OCI-LY1 (cell line): ENCODE measurements at regions not wholly inside any gene's neighbourhood (a gene's known extent, or its start where the extent isn't known, plus 50 kb on each side); places are given as distances from the start of the nearest gene placed in this dataset.

ENCODE experiments used
- H2AFZ ChIP-seq: fragments of 200-600 bp; sonication (generic), shearing (Covaris generic); 2 replicates; pipeline ENCODE4 v1.6.0; 2014; ENCODE audit warnings: antibody characterized with exemption, mild to moderate bottlenecking, low read length
- H3F3A ChIP-seq: fragments of 200-600 bp; sonication (generic), shearing (Covaris generic); 2 replicates; pipeline ENCODE4 v1.6.0; 2014; ENCODE audit warnings: mild to moderate bottlenecking, antibody characterized with exemption, low read length, moderate library complexity; ENCODE audit not compliant: insufficient read depth
- H3K27ac ChIP-seq: fragments of 200-600 bp; sonication (generic); 2 replicates; pipeline ENCODE4 v1.5.1; 2014; ENCODE audit warnings: low read length, mixed run types, mild to moderate bottlenecking, low read depth; ENCODE audit not compliant: poor library complexity, severe bottlenecking
- H3K27me3 ChIP-seq: fragments of 200-600 bp; sonication (generic); 2 replicates; pipeline ENCODE4 v1.6.0; 2014; ENCODE audit warnings: antibody characterized with exemption, mild to moderate bottlenecking, low read length, moderate library complexity; ENCODE audit not compliant: insufficient read depth
- H3K36me3 ChIP-seq: fragments of 200-600 bp; sonication (generic); 2 replicates; pipeline ENCODE4 v1.6.1; 2014; ENCODE audit warnings: mild to moderate bottlenecking, antibody characterized with exemption, low read length, moderate library complexity, mixed read lengths; ENCODE audit not compliant: insufficient read depth
- H3K4me1 ChIP-seq: fragments of 200-600 bp; sonication (generic); 2 replicates; pipeline ENCODE4 v1.5.1; 2014; ENCODE audit warnings: mild to moderate bottlenecking, low read length, moderate library complexity; ENCODE audit not compliant: insufficient read depth, severe bottlenecking
- H3K4me2 ChIP-seq: fragments of 200-600 bp; sonication (generic), shearing (Covaris generic); 2 replicates; pipeline ENCODE4 v1.6.1; 2014; ENCODE audit warnings: low read length
- H3K4me3 ChIP-seq: fragments of 200-600 bp; sonication (generic); 2 replicates; pipeline ENCODE4 v1.5.1; 2014; ENCODE audit warnings: low read length, low read depth, mild to moderate bottlenecking, mixed read lengths; ENCODE audit not compliant: poor library complexity, severe bottlenecking
- H3K79me2 ChIP-seq: fragments of 200-600 bp; shearing (Covaris generic); 2 replicates; pipeline ENCODE4 v1.6.1; 2016; ENCODE audit warnings: mixed run types, low read length, mixed read lengths; ENCODE audit not compliant: insufficient read depth
- H3K9ac ChIP-seq: fragments of 200-600 bp; sonication (generic), shearing (Covaris generic); 2 replicates; pipeline ENCODE4 v1.6.1; 2014; ENCODE audit warnings: mild to moderate bottlenecking, low read length, mixed read lengths
- H3K9me2 ChIP-seq: fragments of 200-600 bp; sonication (generic), shearing (Covaris generic); 2 replicates; pipeline ENCODE4 v1.6.1; 2014; ENCODE audit warnings: low read depth, mild to moderate bottlenecking, low read length, mixed read lengths
- H3K9me3 ChIP-seq: fragments of 200-600 bp; shearing (Covaris generic); 2 replicates; pipeline ENCODE4 v1.6.1; 2014; ENCODE audit warnings: low read length, mixed read lengths
- H4K20me1 ChIP-seq: fragments of 200-600 bp; sonication (generic), shearing (Covaris generic); 2 replicates; pipeline ENCODE4 v1.6.0; 2016; ENCODE audit warnings: mild to moderate bottlenecking, low read length; ENCODE audit not compliant: insufficient read depth
- CTCF ChIP-seq: fragments of 200-600 bp; sonication (generic), shearing (Covaris generic); IDR thresholded peaks from 2 replicates; pipeline ENCODE4 v1.5.1; 2017; ENCODE audit warnings: mild to moderate bottlenecking, antibody characterized with exemption, low read length, moderate library complexity, mixed read lengths
- EZH2 ChIP-seq: fragments of 200-600 bp; sonication (generic), shearing (Covaris generic); IDR thresholded peaks from 2 replicates; pipeline ENCODE4 v1.8.0; 2017; ENCODE audit warnings: borderline replicate concordance, mixed run types, mild to moderate bottlenecking, antibody characterized with exemption, low read length, moderate library complexity, mixed read lengths

GRCh38 chr16:51450376-51450775, 299.3 kb upstream of the SALL1 start:
- H3K79me2 ChIP-seq = no peaks in the 10 kb centered on the region
- no peaks in the 10 kb centered on the region for H4K20me1 ChIP-seq
- H3F3A ChIP-seq = no peaks in the 10 kb centered on the region
- H3K27me3 ChIP-seq = no peaks in the 10 kb centered on the region
- no peaks in the 10 kb centered on the region for H3K9me2 ChIP-seq
- no peak for TF ChIP-seq EZH2
- TF ChIP-seq CTCF = no peak
- H2AFZ ChIP-seq = no peak overlapping the region
- H3K36me3 ChIP-seq = no peaks in the 10 kb centered on the region
- H3K4me3 ChIP-seq = no peak overlapping the region
- H3K4me2 ChIP-seq = no peak overlapping the region
- no peak overlapping the region for H3K9ac ChIP-seq
- no peak overlapping the region for H3K27ac ChIP-seq
- no peaks in the 10 kb centered on the region for H3K4me1 ChIP-seq
- H3K9me3 ChIP-seq = no peaks in the 10 kb centered on the region

GRCh38 chr16:51449441-51449840, 298.4 kb upstream of the SALL1 start:
- Histone ChIP-seq H3K9me2 (no peaks in the 10 kb centered on the region), H3F3A (no peaks in the 10 kb centered on the region), H3K36me3 (no peaks in the 10 kb centered on the region), H3K9ac (no peak overlapping the region), H3K27ac (no peak overlapping the region), H4K20me1 (no peaks in the 10 kb centered on the region), H3K4me1 (no peaks in the 10 kb centered on the region), H3K79me2 (no peaks in the 10 kb centered on the region), H3K9me3 (no peaks in the 10 kb centered on the region), H2AFZ (no peak overlapping the region), H3K4me2 (no peak overlapping the region), H3K4me3 (no peak overlapping the region), H3K27me3 (no peaks in the 10 kb centered on the region)
- no peak for TF ChIP-seq CTCF
- no peak for TF ChIP-seq EZH2

GRCh38 chr16:51445250-51445649, 294.2 kb upstream of the SALL1 start:
- no peak overlapping the region for H3K4me3 ChIP-seq
- no peaks in the 10 kb centered on the region for H3F3A ChIP-seq
- H3K4me1 ChIP-seq = no peaks in the 10 kb centered on the region
- H3K79me2 ChIP-seq = no peaks in the 10 kb centered on the region
- no peak overlapping the region for H3K4me2 ChIP-seq
- no peak overlapping the region for H2AFZ ChIP-seq
- H3K9ac ChIP-seq = no peak overlapping the region
- no peaks in the 10 kb centered on the region for H3K9me3 ChIP-seq
- no peak overlapping the region for H3K27ac ChIP-seq
- H3K9me2 ChIP-seq = no peaks in the 10 kb centered on the region
- H3K27me3 ChIP-seq = no peaks in the 10 kb centered on the region
- no peak for TF ChIP-seq EZH2
- no peak for TF ChIP-seq CTCF
- H3K36me3 ChIP-seq = no peaks in the 10 kb centered on the region
- H4K20me1 ChIP-seq = no peaks in the 10 kb centered on the region
